GM12878 (cell line): ENCODE measurements at regions not wholly inside any gene's neighbourhood (a gene's known extent, or its start where the extent isn't known, plus 50 kb on each side); places are given as distances from the start of the nearest gene placed in this dataset.

Source experiments
- ATAC-seq: fragments of 200-7000 bp; cut with Tn5 transposase; 3 replicates; pipeline ENCODE4 v1.9.1; 2020; ENCODE audit warnings: mild to moderate bottlenecking, moderate library complexity
- BruUV-seq: library from RNA; stranded (reverse); fragments of 400-500 nt; replicated peaks from 2 replicates; lab custom pipeline; 2021; lab: Mats Ljungman, UMichigan
- CTCF ChIA-PET: fragments of 300-600 bp; sonication (Branson Sonifier 250); formaldehyde crosslinking; extraction: SDS; loops from one replicate; lab custom pipeline; 2021; ENCODE audit warnings: inconsistent platforms; lab: Yijun Ruan, JAX
- POLR2A ChIA-PET: fragments of 350-600 bp; formaldehyde crosslinking; extraction: SDS; loops from one replicate; lab custom pipeline; 2021; ENCODE audit warnings: inconsistent platforms; lab: Charles Lee
- RAD21 ChIA-PET: fragments of 300-600 bp; sonication (Branson Sonifier 250); formaldehyde crosslinking; loops from one replicate; lab custom pipeline; 2023; ENCODE audit warnings: antibody characterized with exemption; ENCODE audit not compliant: unreplicated experiment; lab: Charles Lee
- SMC1A ChIA-PET: fragments of 300-600 bp; sonication (Branson Sonifier 250); formaldehyde crosslinking; loops from one replicate; lab custom pipeline; 2023; ENCODE audit not compliant: unreplicated experiment, uncharacterized antibody; lab: Charles Lee
- DNase-seq: peaks from one replicate; pipeline ENCODE4 v3.0.0-alpha.2; 2011; ENCODE audit warnings: low read depth, low spot score
- FAIRE-seq: peaks from 3 replicates; lab custom pipeline; 2011; peaks lifted over from hg19 to GRCh38; lab: Jason Lieb, UNC
- H2AFZ ChIP-seq: 2 replicates; pipeline ENCODE4 v1.6.0; 2011; ENCODE audit warnings: low read depth, low read length, control low read depth; ENCODE audit not compliant: control insufficient read depth
- H3K27ac ChIP-seq: 2 replicates; pipeline ENCODE4 v1.5.1; 2011; ENCODE audit warnings: control low read depth; ENCODE audit not compliant: control insufficient read depth, insufficient read depth
- H3K27me3 ChIP-seq, 2 experiments: replicated peaks in 1 of 2; 2 replicates each; pipeline versions ENCODE4 v1.6.0 to v1.6.1; 2011; ENCODE audit warnings: low read length in 1 of 2; ENCODE audit not compliant: control insufficient read depth in 2 of 2, insufficient read depth in 2 of 2
- H3K36me3 ChIP-seq, 2 experiments: 2 replicates each; pipeline ENCODE4 v1.5.1; 2011; ENCODE audit warnings: low read length in 1 of 2; ENCODE audit not compliant: control insufficient read depth in 2 of 2, insufficient read depth in 2 of 2
- H3K4me1 ChIP-seq: 2 replicates; pipeline ENCODE4 v1.6.1; 2011; ENCODE audit warnings: mild to moderate bottlenecking, low read length, moderate library complexity, mixed read lengths; ENCODE audit not compliant: control insufficient read depth, insufficient read depth
- H3K4me2 ChIP-seq: 2 replicates; pipeline ENCODE4 v1.6.0; 2011; ENCODE audit warnings: control low read depth; ENCODE audit not compliant: control insufficient read depth, insufficient read depth
- H3K4me3 ChIP-seq: fragments of 200-600 bp; sonication (generic); 2 replicates; pipeline ENCODE4 v1.5.1; 2016
- H3K79me2 ChIP-seq: 2 replicates; pipeline ENCODE4 v1.6.0; 2011; ENCODE audit warnings: low read length; ENCODE audit not compliant: control insufficient read depth, insufficient read depth
- H3K9ac ChIP-seq: 2 replicates; pipeline ENCODE4 v1.8.0; 2011; ENCODE audit warnings: low read length, control low read depth, mixed read lengths; ENCODE audit not compliant: control insufficient read depth, insufficient read depth
- H3K9me3 ChIP-seq: replicated peaks from 3 replicates; pipeline ENCODE4 v1.5.1; 2011; ENCODE audit warnings: mild to moderate bottlenecking, low read length; ENCODE audit not compliant: control insufficient read depth, insufficient read depth
- H4K20me1 ChIP-seq: 2 replicates; pipeline ENCODE4 v1.6.0; 2011; ENCODE audit not compliant: control insufficient read depth, insufficient read depth
- BACH1 ChIP-seq: fragments of 450-650 bp; IDR thresholded peaks from 2 replicates; pipeline ENCODE4 v1.6.1; 2017; ENCODE audit warnings: mild to moderate bottlenecking, borderline replicate concordance
- CHD4 ChIP-seq: fragments of 200-600 bp; sonication (generic); IDR thresholded peaks from 2 replicates; pipeline ENCODE4 v1.6.1; 2016; ENCODE audit warnings: mild to moderate bottlenecking
- CREM ChIP-seq: IDR thresholded peaks from 2 replicates; pipeline ENCODE4 v1.6.1; 2014; ENCODE audit warnings: antibody characterized with exemption, low read depth
- EGR1 ChIP-seq, 2 experiments: IDR thresholded peaks; 1 replicate in 1 of 2; 2 replicates in 1 of 2; pipeline ENCODE4 v1.6.1; 2011 to 2012; ENCODE audit warnings: low read depth in 2 of 2, low read length in 2 of 2, borderline replicate concordance in 1 of 2, mild to moderate bottlenecking in 1 of 2, moderate library complexity in 1 of 2
- ETV6 ChIP-seq, 2 experiments: fragments of 450-650 bp in 1 of 2; IDR thresholded peaks in 1 of 2; conservative IDR thresholded peaks in 1 of 2; 2 replicates each; pipeline ENCODE4 v1.6.1; 2014; ENCODE audit warnings: antibody characterized with exemption in 1 of 2, borderline replicate concordance in 1 of 2, low read depth in 1 of 2, mild to moderate bottlenecking in 1 of 2, moderate library complexity in 1 of 2
- EZH2 ChIP-seq: IDR thresholded peaks from 2 replicates; pipeline ENCODE4 v1.6.1; 2012; ENCODE audit warnings: low read depth, mild to moderate bottlenecking, control low read depth, inconsistent platforms, low read length, borderline replicate concordance; ENCODE audit not compliant: control insufficient read depth
- HSF1 ChIP-seq: fragments of 150-350 bp; IDR thresholded peaks from 2 replicates; pipeline ENCODE4 v1.6.1; 2014; ENCODE audit warnings: mild to moderate bottlenecking, low read depth, low read length
- POLR2AphosphoS5 ChIP-seq: IDR thresholded peaks from 2 replicates; pipeline ENCODE4 v1.6.1; 2011; ENCODE audit warnings: mild to moderate bottlenecking, low read length, inconsistent platforms
- SMAD1 ChIP-seq: fragments of 450-650 bp; IDR thresholded peaks from 2 replicates; pipeline ENCODE4 v1.6.1; 2018; ENCODE audit warnings: mild to moderate bottlenecking, low read depth; ENCODE audit not compliant: partially characterized antibody
- USF1 ChIP-seq: IDR thresholded peaks from 2 replicates; pipeline ENCODE4 v1.6.1; 2011; ENCODE audit warnings: borderline replicate concordance, low read depth, mild to moderate bottlenecking, moderate library complexity, mixed read lengths, low read length; ENCODE audit not compliant: insufficient read depth; ENCODE audit errors: extremely low read length
- ZZZ3 ChIP-seq: IDR thresholded peaks from 2 replicates; pipeline ENCODE4 v1.6.1; 2011; ENCODE audit warnings: low read depth; ENCODE audit not compliant: control insufficient read depth, insufficient read length
- in situ Hi-C: fragments of 300-500 bp; cut with MboI; formaldehyde crosslinking; loops from 9 replicates; pipeline ENCODE4 v1.14.3; 2018; ENCODE audit warnings: mixed read lengths
- intact Hi-C: fragments of 100-400 bp; cut with micrococcal nuclease; formaldehyde crosslinking; loops from one replicate; pipeline ENCODE4 v1.14.2; 2022; ENCODE audit not compliant: unreplicated experiment

- Histone ChIP-seq H3K9me3 (no peaks in the 10 kb centered on the region), H3K27ac (no peak overlapping the region), H3K9ac (no peak overlapping the region), H3K79me2 (no peaks in the 10 kb centered on the region), H3K27me3 (no peaks in the 10 kb centered on the region; a peak in 2 of 4 replicates), H3K4me2 (no peak overlapping the region), H4K20me1 (no peaks in the 10 kb centered on the region; the same call in 1 of the 2 replicates), H3K4me1 (no peaks in the 10 kb centered on the region), H3K36me3 (no peaks in the 10 kb centered on the region), H2AFZ (no peak overlapping the region), H3K4me3 (no peak overlapping the region)
- no peak for FAIRE-seq
- in situ Hi-C loops (no loop called here), intact Hi-C loops (no loop called here)
- ChIA-PET SMC1A (interaction anchor here (0.9 kb wide), 1 partner anchor 20 kb away, joined by 3 read pairs; no protein-coding TSS in a partner anchor), POLR2A (interaction anchor here (0.8 kb wide), 1 partner anchor 270 kb away, joined by 3 read pairs; no protein-coding TSS in a partner anchor), CTCF (no interaction called here), RAD21 (no interaction called here)
- TF ChIP-seq CREM: no peak
- no peak for TF ChIP-seq CHD4
- TF ChIP-seq ZZZ3: no peak
- no peak for TF ChIP-seq USF1
- no peak for TF ChIP-seq HSF1
- TF ChIP-seq EGR1 (IDR thresholded peaks at IDR 0.05; ENCODE audit: borderline replicate concordance in 1 of 2, low read depth in 2 of 2, low read length in 2 of 2): no peak
- no peak for TF ChIP-seq ETV6 (conservative IDR thresholded peaks at IDR 0.05 in 1 of 2, IDR thresholded peaks at IDR 0.05 in 1 of 2; ENCODE audit: borderline replicate concordance in 1 of 2, low read depth in 1 of 2)
- no peak for TF ChIP-seq SMAD1
- TF ChIP-seq BACH1: no peak
- no peak for TF ChIP-seq EZH2
- no peak for TF ChIP-seq POLR2AphosphoS5
- DNase-seq: no peak
- ATAC-seq: no peak
- no TSS peak for BruUV-seq
Measured at GRCh38 chr5:61637566-61637965, 305.5 kb downstream of the ZSWIM6 start.
